ENCODE measurements at regions not wholly inside any gene's neighbourhood (a gene's known extent, or its start where the extent isn't known, plus 50 kb on each side); places are given as distances from the start of the nearest gene placed in this dataset.

DNA sequence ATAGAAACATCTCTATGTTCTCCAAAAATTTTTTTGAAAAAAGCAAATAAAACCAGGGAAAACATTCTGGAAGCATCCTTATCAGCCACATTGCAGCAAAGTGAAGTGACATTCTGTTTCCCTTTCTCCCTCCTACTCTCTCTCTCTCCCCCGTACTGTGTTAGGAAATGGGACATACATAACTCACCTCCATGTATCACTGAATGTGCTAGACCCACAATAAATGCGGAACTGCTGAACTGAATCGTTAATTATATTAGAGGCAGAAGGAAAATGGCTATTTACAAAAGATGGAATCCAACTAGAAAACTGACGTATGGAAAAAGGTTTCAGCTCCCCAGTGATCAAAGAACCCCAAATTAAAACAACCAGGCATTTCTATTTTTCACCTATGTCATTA is 129.8 kb downstream of the MINAR1 start:
- Histone ChIP-seq H3K36me3 (replicated peaks in 1 of 2) (no peaks in the 10 kb centered on the region), H3K4me3 (no peak overlapping the region), H3K9me3 (replicated peaks in 1 of 3) (no peaks in the 10 kb centered on the region), H3K4me1 (replicated peaks in 1 of 2) (no peaks in the 10 kb centered on the region), H3K27me3 (peaks cover 3% of the 10 kb centered on the region), H3K27ac (no peak overlapping the region)
- WGBS, 4 donors: 62 to 73% (median 65%) methylated on average over 4 of the region's 4 CpGs
- DNase-seq: no peak
- intact Hi-C loops (cut with DNase I): no loop called here
- TF ChIP-seq, protein P1, sequence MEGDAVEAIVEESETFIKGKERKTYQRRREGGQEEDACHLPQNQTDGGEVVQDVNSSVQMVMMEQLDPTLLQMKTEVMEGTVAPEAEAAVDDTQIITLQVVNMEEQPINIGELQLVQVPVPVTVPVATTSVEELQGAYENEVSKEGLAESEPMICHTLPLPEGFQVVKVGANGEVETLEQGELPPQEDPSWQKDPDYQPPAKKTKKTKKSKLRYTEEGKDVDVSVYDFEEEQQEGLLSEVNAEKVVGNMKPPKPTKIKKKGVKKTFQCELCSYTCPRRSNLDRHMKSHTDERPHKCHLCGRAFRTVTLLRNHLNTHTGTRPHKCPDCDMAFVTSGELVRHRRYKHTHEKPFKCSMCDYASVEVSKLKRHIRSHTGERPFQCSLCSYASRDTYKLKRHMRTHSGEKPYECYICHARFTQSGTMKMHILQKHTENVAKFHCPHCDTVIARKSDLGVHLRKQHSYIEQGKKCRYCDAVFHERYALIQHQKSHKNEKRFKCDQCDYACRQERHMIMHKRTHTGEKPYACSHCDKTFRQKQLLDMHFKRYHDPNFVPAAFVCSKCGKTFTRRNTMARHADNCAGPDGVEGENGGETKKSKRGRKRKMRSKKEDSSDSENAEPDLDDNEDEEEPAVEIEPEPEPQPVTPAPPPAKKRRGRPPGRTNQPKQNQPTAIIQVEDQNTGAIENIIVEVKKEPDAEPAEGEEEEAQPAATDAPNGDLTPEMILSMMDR (IDR thresholded peaks at IDR 0.05): no peak
- TF ChIP-seq POLR2A (IDR thresholded peaks at IDR 0.05): no peak

DNA sequence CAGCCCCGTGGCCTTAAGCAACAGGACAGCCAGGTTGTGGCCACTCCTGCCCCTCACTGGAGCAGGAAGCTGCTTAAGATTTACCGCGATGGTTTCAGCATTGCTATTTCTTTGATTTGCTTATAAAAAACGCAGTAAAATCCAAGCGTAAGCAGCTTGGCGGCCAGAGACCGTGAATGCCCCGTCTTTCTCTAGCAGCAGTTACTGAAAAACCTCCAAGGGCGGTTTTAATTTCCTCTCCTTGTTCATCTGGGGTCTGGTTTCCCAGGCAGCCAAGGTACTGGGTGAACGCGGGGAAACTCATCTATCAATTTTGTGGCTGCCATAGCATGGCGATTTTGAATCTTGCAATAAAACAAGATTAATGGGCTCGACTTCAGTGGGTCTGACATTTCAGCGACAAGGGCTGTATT is 130.3 kb downstream of the MINAR1 start:
- 56 to 72% (median 71%) methylated on average over 14 of the region's 14 CpGs for WGBS, 4 donors
- intact Hi-C loops (cut with DNase I): no loop called here

DNA sequence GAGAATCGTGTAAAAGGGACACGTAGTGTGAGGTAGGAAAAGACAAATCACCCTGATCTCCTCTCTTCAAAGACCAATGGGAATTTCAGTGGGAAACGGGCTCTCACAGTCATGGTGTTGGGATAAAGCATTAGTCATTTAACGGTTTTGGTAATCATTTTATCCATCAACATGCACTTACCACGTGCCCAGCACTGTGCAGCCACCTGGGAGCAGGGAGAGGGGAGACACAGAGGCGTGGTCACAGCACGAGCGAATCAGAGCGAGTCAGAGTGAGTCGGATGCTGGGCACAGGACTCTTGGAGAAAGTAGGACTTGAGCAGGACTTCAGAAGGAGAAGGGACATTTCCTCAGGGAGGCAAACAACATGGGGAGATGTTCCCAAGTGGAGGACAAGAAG is 130.8 kb downstream of the MINAR1 start:
- Histone ChIP-seq H3K36me3 (replicated peaks in 1 of 2) (no peaks in the 10 kb centered on the region), H3K4me3 (no peak overlapping the region), H3K9me3 (replicated peaks in 1 of 3) (no peaks in the 10 kb centered on the region), H3K27ac (no peak overlapping the region), H3K27me3 (peaks cover 3% of the 10 kb centered on the region), H3K4me1 (replicated peaks in 1 of 2) (no peaks in the 10 kb centered on the region)
- no peak for DNase-seq
- intact Hi-C loops (cut with DNase I): no loop called here
- TF ChIP-seq, protein P1 (IDR thresholded peaks at IDR 0.05): no peak
- no peak for TF ChIP-seq POLR2A (IDR thresholded peaks at IDR 0.05)
- 74 to 90% (median 80%) methylated on average over 10 of the region's 10 CpGs for WGBS, 4 donors

More for the DNA sequence above, 130.3 kb downstream of the MINAR1 start:
- H3K36me3 ChIP-seq (replicated peaks in 1 of 2): no peaks in the 10 kb centered on the region
- H3K27me3 ChIP-seq: peaks cover 3% of the 10 kb centered on the region
- no peak overlapping the region for H3K4me3 ChIP-seq
- H3K27ac ChIP-seq: no peak overlapping the region
- DNase-seq: no peak
- TF ChIP-seq, protein P1 (IDR thresholded peaks at IDR 0.05): no peak
- TF ChIP-seq POLR2A (IDR thresholded peaks at IDR 0.05): no peak
- no peaks in the 10 kb centered on the region for H3K9me3 ChIP-seq (replicated peaks in 1 of 3)
- no peaks in the 10 kb centered on the region for H3K4me1 ChIP-seq (replicated peaks in 1 of 2)

DNA sequence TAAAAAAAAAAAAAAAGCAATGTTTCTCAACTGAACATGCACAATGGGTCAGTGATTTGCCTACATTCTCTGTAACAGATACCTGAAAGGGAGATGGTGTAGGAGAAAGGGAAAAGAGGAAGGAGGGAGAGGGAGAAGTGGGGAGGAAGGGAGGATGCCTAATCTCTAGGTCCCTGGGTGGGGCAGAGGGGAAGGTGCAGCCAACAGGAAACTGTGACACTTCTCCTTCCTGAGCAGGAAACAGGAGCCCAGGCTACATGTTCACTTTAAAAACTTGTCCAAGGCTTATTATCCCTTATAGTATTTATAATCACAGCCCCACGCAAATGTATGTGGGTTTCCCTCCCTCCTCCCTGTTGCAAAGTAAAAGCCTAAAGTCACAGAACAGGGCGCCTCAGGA is 137.9 kb downstream of the MINAR1 start:
- 46 to 78% (median 71%) methylated on average over 2 of the region's 2 CpGs for WGBS, 4 donors
- H3K9me3 ChIP-seq (replicated peaks in 1 of 3): no peaks in the 10 kb centered on the region
- no peaks in the 10 kb centered on the region for H3K36me3 ChIP-seq (replicated peaks in 1 of 2)
- intact Hi-C loops (cut with DNase I): no loop called here
- no peak overlapping the region for H3K4me3 ChIP-seq
- no peaks in the 10 kb centered on the region for H3K27me3 ChIP-seq
- H3K27ac ChIP-seq: no peak overlapping the region
- TF ChIP-seq, protein P1 (IDR thresholded peaks at IDR 0.05): no peak
- TF ChIP-seq POLR2A (IDR thresholded peaks at IDR 0.05): no peak
- no peak for DNase-seq
- H3K4me1 ChIP-seq (replicated peaks in 1 of 2): no peaks in the 10 kb centered on the region
